SJSA1 (cell line): ENCODE measurements at regions not wholly inside any gene's neighbourhood (a gene's known extent, or its start where the extent isn't known, plus 50 kb on each side); places are given as distances from the start of the nearest gene placed in this dataset.

ENCODE experiments used
- DNase-seq, 2 experiments: peaks; one replicate each; pipeline ENCODE4 v3.0.0-alpha.2; 2015 to 2020; ENCODE audit warnings: low spot score in 2 of 2, low read depth in 1 of 2
- H3K27ac ChIP-seq: fragments of 250-450 bp; sonication (Bioruptor Pico); 2 replicates; pipeline ENCODE4 v1.5.1; 2020; ENCODE audit warnings: mild to moderate bottlenecking, moderate library complexity
- H3K27me3 ChIP-seq: fragments of 250-450 bp; sonication (Bioruptor Pico); replicated peaks from 2 replicates; pipeline ENCODE4 v1.5.1; 2020; ENCODE audit warnings: mild to moderate bottlenecking, moderate library complexity
- H3K36me3 ChIP-seq: fragments of 250-450 bp; sonication (Bioruptor Pico); 2 replicates; pipeline ENCODE4 v1.5.1; 2020; ENCODE audit warnings: mild to moderate bottlenecking
- H3K4me1 ChIP-seq: fragments of 250-450 bp; sonication (Bioruptor Pico); replicated peaks from 2 replicates; pipeline ENCODE4 v1.6.1; 2021; ENCODE audit warnings: mild to moderate bottlenecking
- H3K4me3 ChIP-seq: fragments of 250-450 bp; sonication (Bioruptor Pico); 2 replicates; pipeline ENCODE4 v1.5.1; 2020; ENCODE audit warnings: mild to moderate bottlenecking
- H3K9me3 ChIP-seq: fragments of 250-450 bp; sonication (Bioruptor Pico); replicated peaks from 2 replicates; pipeline ENCODE4 v1.5.1; 2020; ENCODE audit warnings: mild to moderate bottlenecking

GRCh38 chr9:13361076-13361475, 81.6 kb upstream of the MPDZ start:
- H3K36me3 ChIP-seq = no peaks in the 10 kb centered on the region
- DNase-seq = no peak
- peaks cover 27% of the 10 kb centered on the region for H3K4me1 ChIP-seq
- H3K4me3 ChIP-seq = no peak overlapping the region
- H3K9me3 ChIP-seq = no peaks in the 10 kb centered on the region
- H3K27me3 ChIP-seq = no peaks in the 10 kb centered on the region
- H3K27ac ChIP-seq = no peak overlapping the region

- Histone ChIP-seq H3K4me1 (peaks cover 27% of the 10 kb centered on the region), H3K27ac (no peak overlapping the region), H3K9me3 (no peaks in the 10 kb centered on the region), H3K27me3 (no peaks in the 10 kb centered on the region), H3K36me3 (no peaks in the 10 kb centered on the region), H3K4me3 (no peak overlapping the region)
- no peak for DNase-seq
Observed at GRCh38 chr9:13360188-13360587, 80.7 kb upstream of the MPDZ start.

- H3K4me1 ChIP-seq = peaks cover 27% of the 10 kb centered on the region
- H3K27me3 ChIP-seq = no peaks in the 10 kb centered on the region
- no peaks in the 10 kb centered on the region for H3K36me3 ChIP-seq
- peak overlapping the region; percentile 56 for H3K27ac ChIP-seq
- no peaks in the 10 kb centered on the region for H3K9me3 ChIP-seq
- H3K4me3 ChIP-seq = no peak overlapping the region
- DNase-seq = peak; percentile 58 to 82
Observed at GRCh38 chr9:13358128-13358527, 78.6 kb upstream of the MPDZ start.

- Histone ChIP-seq H3K4me3 (no peak overlapping the region), H3K27ac (no peak overlapping the region), H3K36me3 (no peaks in the 10 kb centered on the region), H3K4me1 (peaks cover 23% of the 10 kb centered on the region), H3K9me3 (no peaks in the 10 kb centered on the region), H3K27me3 (no peaks in the 10 kb centered on the region)
- DNase-seq = no peak
Observed at GRCh38 chr9:13354733-13355132, 75.2 kb upstream of the MPDZ start.

- Histone ChIP-seq H3K4me3 (no peak overlapping the region), H3K4me1 (peaks cover 8% of the 10 kb centered on the region), H3K9me3 (no peaks in the 10 kb centered on the region), H3K27me3 (no peaks in the 10 kb centered on the region), H3K36me3 (no peaks in the 10 kb centered on the region), H3K27ac (no peak overlapping the region)
- no peak for DNase-seq
Observed at GRCh38 chr9:13352451-13352979, 73.0 kb upstream of the MPDZ start.

- H3K4me3 ChIP-seq = no peak overlapping the region
- H3K27me3 ChIP-seq = no peaks in the 10 kb centered on the region
- DNase-seq = peak in 1 of 2 experiments; percentile 18
- H3K36me3 ChIP-seq = no peaks in the 10 kb centered on the region
- no peaks in the 10 kb centered on the region for H3K9me3 ChIP-seq
- H3K27ac ChIP-seq = no peak overlapping the region
- H3K4me1 ChIP-seq = peaks cover 2% of the 10 kb centered on the region
Observed at GRCh38 chr9:13351778-13352386, 72.4 kb upstream of the MPDZ start.

- H3K4me1 ChIP-seq = no peaks in the 10 kb centered on the region
- H3K36me3 ChIP-seq = no peaks in the 10 kb centered on the region
- H3K9me3 ChIP-seq = no peaks in the 10 kb centered on the region
- DNase-seq = no peak
- no peak overlapping the region for H3K27ac ChIP-seq
- no peaks in the 10 kb centered on the region for H3K27me3 ChIP-seq
- H3K4me3 ChIP-seq = no peak overlapping the region
Observed at GRCh38 chr9:13332571-13332970, 53.1 kb upstream of the MPDZ start.

- no peak overlapping the region for H3K27ac ChIP-seq
- no peaks in the 10 kb centered on the region for H3K27me3 ChIP-seq
- H3K4me1 ChIP-seq = no peaks in the 10 kb centered on the region
- no peaks in the 10 kb centered on the region for H3K9me3 ChIP-seq
- no peaks in the 10 kb centered on the region for H3K36me3 ChIP-seq
- no peak overlapping the region for H3K4me3 ChIP-seq
- DNase-seq = no peak
Observed at GRCh38 chr9:13331320-13331719, 51.8 kb upstream of the MPDZ start.

GRCh38 chr9:13330396-13331004, 51.0 kb upstream of the MPDZ start:
- H3K9me3 ChIP-seq = no peaks in the 10 kb centered on the region
- H3K27me3 ChIP-seq = no peaks in the 10 kb centered on the region
- no peaks in the 10 kb centered on the region for H3K36me3 ChIP-seq
- no peaks in the 10 kb centered on the region for H3K4me1 ChIP-seq
- no peak overlapping the region for H3K27ac ChIP-seq
- no peak overlapping the region for H3K4me3 ChIP-seq
- no peak for DNase-seq
